ENCODE measurements at regions not wholly inside any gene's neighbourhood (a gene's known extent, or its start where the extent isn't known, plus 50 kb on each side); places are given as distances from the start of the nearest gene placed in this dataset.

GRCh38 chr10:44662051-44662450 lies 249.1 kb upstream of the TMEM72 start:
- Histone ChIP-seq H3K9ac (ENCODE audit: insufficient read length, low read depth) (no peak overlapping the region), H3K36me3 (ENCODE audit: insufficient read depth, insufficient read length, low read length) (no peaks in the 10 kb centered on the region), H3K9me3 (ENCODE audit: insufficient read depth, low read length) (peaks cover 5% of the 10 kb centered on the region; the same call in 1 of the 2 replicates), H3K27me3 (ENCODE audit: insufficient read depth, insufficient read length) (no peaks in the 10 kb centered on the region), H3K4me1 (ENCODE audit: insufficient read depth, insufficient read length) (no peaks in the 10 kb centered on the region), H3K4me3 (ENCODE audit: insufficient read length, low read depth) (no peak overlapping the region)
- TF ChIP-seq YY1 (IDR thresholded peaks at IDR 0.05; ENCODE audit: insufficient read depth, insufficient read length), result no peak
- no peak for TF ChIP-seq SUZ12 (IDR thresholded peaks at IDR 0.05; ENCODE audit: extremely low read depth, insufficient read depth, insufficient read length)
- no peak for TF ChIP-seq ZNF274 (IDR thresholded peaks at IDR 0.05; ENCODE audit: low read depth, low read length)
- no peak for DNase-seq (ENCODE audit: low read depth, low spot score)

- H3K9me3 ChIP-seq (ENCODE audit: insufficient read depth, low read length), result peaks cover 14% of the 10 kb centered on the region; the same call in 1 of the 2 replicates
- DNase-seq (ENCODE audit: low read depth, low spot score), result no peak
- TF ChIP-seq YY1 (IDR thresholded peaks at IDR 0.05; ENCODE audit: insufficient read depth, insufficient read length) (no peak), SUZ12 (IDR thresholded peaks at IDR 0.05; ENCODE audit: extremely low read depth, insufficient read depth, insufficient read length) (no peak), ZNF274 (IDR thresholded peaks at IDR 0.05; ENCODE audit: low read depth, low read length) (no peak)
- no peak overlapping the region for H3K4me3 ChIP-seq (ENCODE audit: insufficient read length, low read depth)
- no peaks in the 10 kb centered on the region for H3K4me1 ChIP-seq (ENCODE audit: insufficient read depth, insufficient read length)
- H3K27me3 ChIP-seq (ENCODE audit: insufficient read depth, insufficient read length), result no peaks in the 10 kb centered on the region
- no peak overlapping the region for H3K9ac ChIP-seq (ENCODE audit: insufficient read length, low read depth)
- H3K36me3 ChIP-seq (ENCODE audit: insufficient read depth, insufficient read length, low read length), result no peaks in the 10 kb centered on the region
Observed at GRCh38 chr10:44668336-44668735, 242.8 kb upstream of the TMEM72 start.

- no peak for DNase-seq (ENCODE audit: low read depth, low spot score)
- Histone ChIP-seq H3K36me3 (ENCODE audit: insufficient read depth, insufficient read length, low read length) (no peaks in the 10 kb centered on the region), H3K4me3 (ENCODE audit: insufficient read length, low read depth) (no peak overlapping the region), H3K4me1 (ENCODE audit: insufficient read depth, insufficient read length) (no peaks in the 10 kb centered on the region), H3K27me3 (ENCODE audit: insufficient read depth, insufficient read length) (no peaks in the 10 kb centered on the region), H3K9ac (ENCODE audit: insufficient read length, low read depth) (no peak overlapping the region), H3K9me3 (ENCODE audit: insufficient read depth, low read length) (peaks cover 14% of the 10 kb centered on the region; the same call in 1 of the 2 replicates)
- TF ChIP-seq YY1 (IDR thresholded peaks at IDR 0.05; ENCODE audit: insufficient read depth, insufficient read length), result no peak
- TF ChIP-seq SUZ12 (IDR thresholded peaks at IDR 0.05; ENCODE audit: extremely low read depth, insufficient read depth, insufficient read length), result no peak
- TF ChIP-seq ZNF274 (IDR thresholded peaks at IDR 0.05; ENCODE audit: low read depth, low read length), result no peak
Observed at GRCh38 chr10:44671319-44671718, 239.8 kb upstream of the TMEM72 start.

- no peak for TF ChIP-seq SUZ12 (IDR thresholded peaks at IDR 0.05; ENCODE audit: extremely low read depth, insufficient read depth, insufficient read length)
- TF ChIP-seq ZNF274 (IDR thresholded peaks at IDR 0.05; ENCODE audit: low read depth, low read length), result no peak
- no peak for TF ChIP-seq YY1 (IDR thresholded peaks at IDR 0.05; ENCODE audit: insufficient read depth, insufficient read length)
- H3K9ac ChIP-seq (ENCODE audit: insufficient read length, low read depth), result no peak overlapping the region
- no peaks in the 10 kb centered on the region for H3K36me3 ChIP-seq (ENCODE audit: insufficient read depth, insufficient read length, low read length)
- H3K4me3 ChIP-seq (ENCODE audit: insufficient read length, low read depth), result no peak overlapping the region
- no peaks in the 10 kb centered on the region for H3K27me3 ChIP-seq (ENCODE audit: insufficient read depth, insufficient read length)
- no peaks in the 10 kb centered on the region for H3K4me1 ChIP-seq (ENCODE audit: insufficient read depth, insufficient read length)
- H3K9me3 ChIP-seq (ENCODE audit: insufficient read depth, low read length), result no peaks in the 10 kb centered on the region
- no peak for DNase-seq (ENCODE audit: low read depth, low spot score)
Observed at GRCh38 chr10:44673245-44673983, 237.7 kb upstream of the TMEM72 start.

- Histone ChIP-seq H3K27me3 (ENCODE audit: insufficient read depth, insufficient read length) (no peaks in the 10 kb centered on the region), H3K4me3 (ENCODE audit: insufficient read length, low read depth) (no peak overlapping the region), H3K9me3 (ENCODE audit: insufficient read depth, low read length) (no peaks in the 10 kb centered on the region), H3K36me3 (ENCODE audit: insufficient read depth, insufficient read length, low read length) (no peaks in the 10 kb centered on the region), H3K4me1 (ENCODE audit: insufficient read depth, insufficient read length) (no peaks in the 10 kb centered on the region), H3K9ac (ENCODE audit: insufficient read length, low read depth) (no peak overlapping the region)
- TF ChIP-seq SUZ12 (IDR thresholded peaks at IDR 0.05; ENCODE audit: extremely low read depth, insufficient read depth, insufficient read length), result no peak
- no peak for DNase-seq (ENCODE audit: low read depth, low spot score)
Observed at GRCh38 chr10:44674536-44675386, 236.4 kb upstream of the TMEM72 start.

GRCh38 chr10:44675387-44675874 lies 235.7 kb upstream of the TMEM72 start:
- Histone ChIP-seq H3K9ac (ENCODE audit: insufficient read length, low read depth) (no peak overlapping the region), H3K36me3 (ENCODE audit: insufficient read depth, insufficient read length, low read length) (no peaks in the 10 kb centered on the region), H3K4me1 (ENCODE audit: insufficient read depth, insufficient read length) (no peaks in the 10 kb centered on the region), H3K9me3 (ENCODE audit: insufficient read depth, low read length) (no peaks in the 10 kb centered on the region), H3K4me3 (ENCODE audit: insufficient read length, low read depth) (no peak overlapping the region), H3K27me3 (ENCODE audit: insufficient read depth, insufficient read length) (no peaks in the 10 kb centered on the region)
- no peak for DNase-seq (ENCODE audit: low read depth, low spot score)
- TF ChIP-seq YY1 (IDR thresholded peaks at IDR 0.05; ENCODE audit: insufficient read depth, insufficient read length), result no peak

- Histone ChIP-seq H3K4me3 (ENCODE audit: insufficient read length, low read depth) (no peak overlapping the region), H3K27me3 (ENCODE audit: insufficient read depth, insufficient read length) (no peaks in the 10 kb centered on the region), H3K4me1 (ENCODE audit: insufficient read depth, insufficient read length) (no peaks in the 10 kb centered on the region), H3K9me3 (ENCODE audit: insufficient read depth, low read length) (no peaks in the 10 kb centered on the region), H3K36me3 (ENCODE audit: insufficient read depth, insufficient read length, low read length) (no peaks in the 10 kb centered on the region), H3K9ac (ENCODE audit: insufficient read length, low read depth) (no peak overlapping the region)
- DNase-seq (ENCODE audit: low read depth, low spot score), result no peak
- no peak for TF ChIP-seq YY1 (IDR thresholded peaks at IDR 0.05; ENCODE audit: insufficient read depth, insufficient read length)
- TF ChIP-seq ZNF274 (IDR thresholded peaks at IDR 0.05; ENCODE audit: low read depth, low read length), result no peak
- TF ChIP-seq SUZ12 (IDR thresholded peaks at IDR 0.05; ENCODE audit: extremely low read depth, insufficient read depth, insufficient read length), result no peak
Observed at GRCh38 chr10:44680764-44681163, 230.4 kb upstream of the TMEM72 start.
